NCI-H748 (cell line): ENCODE measurements at regions not wholly inside any gene's neighbourhood (a gene's known extent, or its start where the extent isn't known, plus 50 kb on each side); places are given as distances from the start of the nearest gene placed in this dataset.

Experiments
- DNase-seq: peaks from one replicate; lab custom pipeline; 2025; ENCODE audit not compliant: unreplicated experiment; lab: John Stamatoyannopoulos, UW

GRCh38 chr5:54370982-54371381 lies 60.6 kb upstream of the ARL15 start:
- DNase-seq: no peak

GRCh38 chr5:54367844-54368243 lies 57.5 kb upstream of the ARL15 start:
- no peak for DNase-seq

GRCh38 chr5:54366707-54367106 lies 56.3 kb upstream of the ARL15 start:
- DNase-seq: no peak

- DNase-seq: no peak
These were observed 53.3 kb upstream of the ARL15 start for GRCh38 chr5:54363669-54364068.

- no peak for DNase-seq
These were observed 52.7 kb upstream of the ARL15 start for GRCh38 chr5:54362992-54363625.

GRCh38 chr5:54362434-54362833 lies 52.1 kb upstream of the ARL15 start:
- no peak for DNase-seq

GRCh38 chr5:54361691-54362411 lies 51.5 kb upstream of the ARL15 start:
- no peak for DNase-seq

GRCh38 chr5:54360925-54361662 lies 50.7 kb upstream of the ARL15 start:
- DNase-seq: no peak
